HuH-7 (cell line): ENCODE measurements at regions not wholly inside any gene's neighbourhood (a gene's known extent, or its start where the extent isn't known, plus 50 kb on each side); places are given as distances from the start of the nearest gene placed in this dataset.

Source experiments
- DNase-seq: peaks from one replicate; pipeline ENCODE4 v3.0.0; 2011; ENCODE audit warnings: low spot score

DNA sequence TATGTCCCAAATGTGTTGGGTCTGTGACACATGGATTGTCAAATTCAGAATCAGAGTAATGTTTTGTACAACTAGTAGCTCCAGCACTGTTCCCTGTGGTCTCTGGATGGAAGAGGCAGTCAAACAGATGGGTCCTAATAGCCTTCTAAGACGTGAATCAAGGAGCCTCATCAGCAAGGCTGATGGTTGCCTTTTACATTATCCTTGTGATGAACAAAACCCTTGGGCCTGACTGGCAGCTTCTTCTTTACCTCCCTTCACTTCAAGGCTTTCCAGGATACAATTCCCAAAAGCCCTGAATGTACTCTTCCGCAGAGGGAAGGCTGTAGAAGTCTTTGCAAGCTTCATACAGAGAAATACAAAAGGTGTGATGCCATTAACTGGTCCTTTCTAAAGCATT is 633.3 kb downstream of the USP25 start:
- no peak for DNase-seq

GRCh38 chr21:16363518-16363917 is 633.7 kb downstream of the USP25 start:
- DNase-seq: no peak

- DNase-seq: no peak
Observed at GRCh38 chr21:16366207-16366606, 636.4 kb downstream of the USP25 start.

DNA sequence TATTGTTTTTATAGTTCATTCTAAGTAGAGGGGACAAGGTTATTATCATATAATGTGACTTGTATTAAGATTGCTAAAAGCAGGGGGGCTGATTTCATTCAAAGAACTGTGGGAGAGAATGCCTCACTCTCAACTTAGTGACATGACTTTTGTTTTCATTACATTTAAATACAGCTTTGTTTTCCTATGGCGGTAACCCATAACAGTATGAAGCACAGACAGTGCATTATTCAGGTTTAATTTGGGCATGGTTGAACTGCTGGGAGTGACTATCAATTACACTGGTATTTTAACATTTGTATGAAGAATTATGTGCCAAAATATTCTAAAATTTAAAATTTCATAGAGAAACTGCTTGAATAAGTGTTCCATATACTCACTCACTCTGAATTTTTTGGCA is 637.3 kb downstream of the USP25 start:
- DNase-seq: no peak

GRCh38 chr21:16370186-16370585 is 640.4 kb downstream of the USP25 start:
- no peak for DNase-seq

DNA sequence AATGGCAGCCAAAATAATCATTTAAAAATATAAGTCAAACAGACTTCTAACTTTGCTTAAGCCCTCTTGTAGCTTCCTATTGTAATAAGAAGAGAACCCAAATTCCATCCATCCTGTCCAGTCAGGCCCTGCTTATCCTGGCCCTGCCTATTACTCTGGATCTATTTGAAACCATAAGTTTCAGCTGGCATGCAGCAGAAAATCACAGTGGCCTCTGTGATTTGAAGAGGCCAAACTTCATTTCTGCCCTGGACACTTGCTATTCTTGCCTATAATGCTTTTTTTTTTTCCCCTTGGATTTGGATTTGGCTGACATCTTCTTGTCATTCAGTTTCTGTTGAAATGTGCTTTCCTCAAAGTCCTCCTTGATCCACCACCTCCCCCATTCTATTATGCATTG is 642.8 kb downstream of the USP25 start:
- no peak for DNase-seq

DNA sequence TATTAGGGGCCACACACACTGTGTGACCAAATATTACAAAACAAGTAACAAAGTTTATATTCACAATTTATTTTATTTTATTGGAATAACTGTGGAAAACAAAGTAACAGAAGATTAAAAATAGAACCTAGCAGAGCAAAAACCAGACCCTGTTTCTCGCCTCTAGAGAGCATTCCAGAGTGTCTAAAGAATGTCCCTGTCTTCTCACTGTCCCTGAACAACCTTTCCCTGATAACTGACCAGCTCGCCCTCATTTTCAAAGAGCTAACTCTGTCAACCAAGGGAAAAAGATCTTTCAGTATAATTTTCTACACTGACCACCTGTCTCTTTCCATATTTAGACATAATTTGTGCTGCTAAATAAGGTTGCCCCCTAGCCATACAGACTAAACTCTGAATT is 646.9 kb downstream of the USP25 start:
- DNase-seq: no peak

DNA sequence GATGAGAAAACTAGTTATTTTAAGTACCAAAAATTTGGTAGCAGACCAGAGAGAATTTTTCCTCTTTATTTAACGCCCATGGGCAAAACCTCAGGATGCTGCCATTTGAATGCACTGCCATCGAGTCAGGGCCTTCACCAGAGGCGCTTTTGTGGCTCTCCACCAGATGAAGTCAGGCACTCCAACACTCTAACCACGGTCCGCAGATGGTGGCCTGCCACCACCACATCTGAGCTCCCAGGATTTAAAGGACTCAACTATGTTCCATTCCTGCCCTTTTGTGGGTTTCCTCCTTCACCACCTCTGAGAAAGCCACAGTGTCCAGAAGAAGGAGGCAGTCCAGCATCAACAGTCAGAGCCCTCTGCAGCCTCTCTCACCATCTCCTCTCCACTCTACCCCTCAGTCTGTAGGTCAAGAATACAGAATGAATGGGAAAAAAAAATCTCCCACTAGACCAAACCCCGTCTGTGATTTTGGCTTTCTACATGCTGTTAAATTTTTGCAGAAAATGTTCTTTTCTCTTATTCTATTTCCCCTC is 647.4 kb downstream of the USP25 start:
- DNase-seq: no peak

- no peak for DNase-seq
Observed at GRCh38 chr21:16377857-16378256, 648.1 kb downstream of the USP25 start.

- DNase-seq: no peak
Observed at GRCh38 chr21:16378525-16378924, 648.7 kb downstream of the USP25 start.

DNA sequence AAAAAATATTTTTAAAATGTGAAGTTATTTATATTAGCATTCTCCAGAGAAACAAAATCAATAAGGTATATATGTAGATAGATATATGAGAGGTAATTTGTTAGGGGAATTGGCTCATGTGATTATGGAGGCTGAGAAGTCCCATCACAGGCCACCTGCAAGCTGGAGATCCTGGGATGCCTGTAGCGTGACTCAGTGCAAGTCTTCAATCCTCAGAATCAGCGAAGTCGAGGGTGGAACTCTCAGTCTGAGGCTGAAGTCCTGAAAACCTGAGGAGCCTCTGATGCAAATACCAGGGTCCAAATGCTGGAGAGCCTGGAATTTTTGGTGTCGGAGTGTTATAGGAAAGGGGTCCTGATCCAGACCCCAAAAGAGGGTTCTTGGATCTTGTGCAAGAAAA is 658.5 kb downstream of the USP25 start:
- no peak for DNase-seq

- no peak for DNase-seq
Observed at GRCh38 chr21:16388911-16389560, 659.3 kb downstream of the USP25 start.

GRCh38 chr21:16389643-16390042 is 659.9 kb downstream of the USP25 start:
- no peak for DNase-seq

GRCh38 chr21:16395285-16395684 is 665.5 kb downstream of the USP25 start:
- no peak for DNase-seq

GRCh38 chr21:16402752-16403151 is 673.0 kb downstream of the USP25 start:
- no peak for DNase-seq

DNA sequence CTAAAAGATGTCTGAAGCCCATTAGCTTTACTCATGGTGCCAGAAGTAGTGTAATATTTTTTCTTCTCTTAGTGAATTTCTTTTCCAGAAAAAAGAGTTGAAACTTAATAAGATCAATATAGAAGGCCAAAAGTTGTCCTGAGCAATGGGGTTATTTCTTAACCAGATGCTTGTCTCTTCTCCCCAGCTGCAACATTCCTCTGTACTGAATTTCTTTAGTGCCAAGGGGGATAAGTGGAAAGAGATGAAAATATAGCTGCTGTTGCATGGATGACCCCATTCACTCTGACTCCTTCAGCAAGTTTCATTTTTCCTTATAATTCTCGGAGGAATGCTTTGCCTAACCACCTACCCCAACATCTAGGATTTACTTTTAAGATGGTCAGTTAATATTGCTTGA is 675.0 kb downstream of the USP25 start:
- DNase-seq: no peak

GRCh38 chr21:16406355-16406754 is 676.6 kb downstream of the USP25 start:
- DNase-seq: no peak

GRCh38 chr21:16407403-16408240 is 677.8 kb downstream of the USP25 start:
- DNase-seq: no peak

DNA sequence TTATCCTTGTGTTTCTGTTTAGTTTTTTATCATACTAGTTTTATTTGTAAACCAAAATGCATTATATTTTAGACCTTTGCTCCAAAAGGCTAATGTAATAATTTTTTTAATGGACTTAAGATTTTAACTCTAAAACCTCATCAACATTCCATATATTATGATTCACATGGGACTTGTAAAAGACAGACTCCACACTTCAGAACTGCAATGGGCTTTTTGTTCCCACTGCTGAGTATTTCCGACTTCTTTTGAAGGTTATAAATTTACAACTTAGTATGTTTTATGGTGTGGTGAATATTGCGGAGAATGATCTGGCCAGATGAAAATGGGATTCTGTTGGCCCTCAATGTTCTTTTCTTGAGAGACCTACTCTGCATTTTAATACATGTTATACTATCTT is 678.5 kb downstream of the USP25 start:
- no peak for DNase-seq

DNA sequence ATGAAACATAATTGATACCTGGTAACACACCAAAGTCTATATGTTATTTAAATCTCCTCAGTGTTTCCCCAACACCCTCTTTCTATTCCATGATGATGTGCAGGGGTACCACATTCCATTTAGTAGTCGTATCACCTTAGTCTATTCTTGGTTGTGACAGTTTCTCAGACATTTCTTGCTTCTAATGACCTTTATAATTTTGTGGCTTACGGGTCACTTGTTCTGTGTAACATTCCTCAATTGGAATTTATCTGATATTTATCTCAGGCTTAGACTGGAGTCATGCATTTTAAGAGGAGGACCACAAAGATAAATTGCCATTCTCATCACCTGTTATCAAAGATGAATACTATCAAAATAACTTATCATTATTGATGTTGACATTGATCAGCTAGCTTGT is 679.6 kb downstream of the USP25 start:
- no peak for DNase-seq

DNA sequence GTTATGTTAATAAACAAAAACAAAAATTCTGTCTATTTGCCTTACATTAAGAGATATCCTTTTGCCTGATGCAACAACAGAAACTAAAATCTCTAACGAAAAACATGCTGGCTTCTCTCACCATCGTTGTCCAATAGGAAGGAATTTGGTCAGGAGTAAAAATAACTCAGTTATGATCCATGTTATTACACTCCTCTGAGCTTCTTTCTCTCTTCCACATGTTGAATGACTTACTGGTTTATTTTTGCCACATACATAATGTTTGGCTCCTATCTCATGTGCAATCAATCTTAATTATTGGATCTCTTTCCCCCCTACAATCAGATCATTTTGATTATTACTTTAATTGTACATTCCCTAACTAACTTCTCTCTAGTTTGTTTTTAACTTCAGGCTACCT is 688.4 kb downstream of the USP25 start:
- DNase-seq: no peak

GRCh38 chr21:16418642-16419041 is 688.9 kb downstream of the USP25 start:
- DNase-seq: no peak

DNA sequence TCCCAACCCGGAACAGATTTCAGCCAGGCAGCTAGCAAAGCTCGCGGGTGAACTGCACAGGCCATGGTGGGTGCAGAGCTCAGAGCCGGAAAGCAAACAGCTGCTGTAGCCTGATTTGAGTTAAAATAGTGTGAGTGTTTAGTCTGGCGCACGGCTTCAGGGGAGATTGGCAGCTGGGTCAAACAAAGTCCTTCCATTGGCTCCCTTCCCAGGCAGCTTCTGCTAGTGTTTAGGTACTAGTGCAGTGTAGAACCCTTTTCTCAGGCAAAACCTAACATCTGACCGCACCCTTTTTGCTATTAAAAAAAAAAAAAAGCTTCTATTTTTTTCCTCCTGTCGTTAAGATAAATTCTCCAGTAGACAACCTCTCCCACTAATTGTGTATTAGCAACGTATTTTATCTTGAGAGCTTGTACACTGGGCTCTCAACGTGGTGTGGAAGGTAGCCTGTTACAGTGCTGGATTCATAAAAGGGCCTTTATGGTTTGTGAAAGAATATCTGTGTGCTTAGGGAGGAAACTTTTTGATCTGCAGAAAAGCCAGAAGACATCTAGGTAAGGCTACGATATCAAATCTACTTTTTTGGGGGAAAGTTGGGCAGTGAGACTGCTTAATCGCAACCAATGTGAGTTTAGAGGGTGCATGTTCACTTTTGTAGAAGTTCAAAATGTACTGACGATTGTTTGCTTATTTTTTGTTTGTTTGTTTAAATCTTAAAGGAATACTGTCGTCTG is 689.6 kb downstream of the USP25 start:
- peak; percentile 39 for DNase-seq
